ENCODE measurements at regions not wholly inside any gene's neighbourhood (a gene's known extent, or its start where the extent isn't known, plus 50 kb on each side); places are given as distances from the start of the nearest gene placed in this dataset.

- Histone ChIP-seq H3K9ac (no peak overlapping the region), H3K27ac (no peak overlapping the region), H3K27me3 (ENCODE audit: insufficient read depth, low read depth) (no peaks in the 10 kb centered on the region), H3K4me3 (IDR thresholded peaks at IDR 0.05; ENCODE audit: insufficient read depth, low read depth, low read length) (no peak overlapping the region), H3K79me2 (ENCODE audit: insufficient read depth, low read depth) (no peaks in the 10 kb centered on the region), H3K4me1 (ENCODE audit: low read depth, poor library complexity, severe bottlenecking) (no peaks in the 10 kb centered on the region), H4K20me1 (ENCODE audit: insufficient read depth) (no peaks in the 10 kb centered on the region), H2AFZ (ENCODE audit: low read depth) (no peak overlapping the region), H3K36me3 (ENCODE audit: insufficient read depth) (no peaks in the 10 kb centered on the region), H3K4me2 (no peak overlapping the region)
- no peak for TF ChIP-seq CTCF (conservative IDR thresholded peaks at IDR 0.05; ENCODE audit: low read depth, low read length)
Measured at GRCh38 chr3:178930116-178930515, 141.5 kb downstream of the ZMAT3 start.

GRCh38 chr3:178916223-178916622 is 155.4 kb downstream of the ZMAT3 start:
- Histone ChIP-seq H2AFZ (ENCODE audit: low read depth) (no peak overlapping the region), H3K79me2 (ENCODE audit: insufficient read depth, low read depth) (no peaks in the 10 kb centered on the region), H3K27me3 (ENCODE audit: insufficient read depth, low read depth) (no peaks in the 10 kb centered on the region), H3K27ac (no peak overlapping the region), H3K4me2 (no peak overlapping the region), H3K9ac (no peak overlapping the region), H4K20me1 (ENCODE audit: insufficient read depth) (no peaks in the 10 kb centered on the region), H3K4me3 (IDR thresholded peaks at IDR 0.05; ENCODE audit: insufficient read depth, low read depth, low read length) (no peak overlapping the region), H3K36me3 (ENCODE audit: insufficient read depth) (no peaks in the 10 kb centered on the region), H3K4me1 (ENCODE audit: low read depth, poor library complexity, severe bottlenecking) (no peaks in the 10 kb centered on the region)
- no peak for TF ChIP-seq CTCF (conservative IDR thresholded peaks at IDR 0.05; ENCODE audit: low read depth, low read length)

- H3K4me2 ChIP-seq: no peak overlapping the region
- H4K20me1 ChIP-seq (ENCODE audit: insufficient read depth): no peaks in the 10 kb centered on the region
- no peak overlapping the region for H3K9ac ChIP-seq
- no peak overlapping the region for H2AFZ ChIP-seq (ENCODE audit: low read depth)
- H3K4me1 ChIP-seq (ENCODE audit: low read depth, poor library complexity, severe bottlenecking): no peaks in the 10 kb centered on the region
- no peak overlapping the region for H3K27ac ChIP-seq
- 0 out of 2 replicates have a peak, but pooled peaks have one; percentile 17 for TF ChIP-seq CTCF (conservative IDR thresholded peaks at IDR 0.05; ENCODE audit: low read depth, low read length)
- no peak overlapping the region for H3K4me3 ChIP-seq (IDR thresholded peaks at IDR 0.05; ENCODE audit: insufficient read depth, low read depth, low read length)
- H3K36me3 ChIP-seq (ENCODE audit: insufficient read depth): no peaks in the 10 kb centered on the region
- no peaks in the 10 kb centered on the region for H3K27me3 ChIP-seq (ENCODE audit: insufficient read depth, low read depth)
- no peaks in the 10 kb centered on the region for H3K79me2 ChIP-seq (ENCODE audit: insufficient read depth, low read depth)
Measured at GRCh38 chr3:178915365-178915764, 156.2 kb downstream of the ZMAT3 start.

GRCh38 chr3:178907081-178907480 is 164.5 kb downstream of the ZMAT3 start:
- TF ChIP-seq CTCF (conservative IDR thresholded peaks at IDR 0.05; ENCODE audit: low read depth, low read length): no peak
- Histone ChIP-seq H3K27ac (no peak overlapping the region), H3K36me3 (ENCODE audit: insufficient read depth) (no peaks in the 10 kb centered on the region), H2AFZ (ENCODE audit: low read depth) (no peak overlapping the region), H3K4me2 (no peak overlapping the region), H3K27me3 (ENCODE audit: insufficient read depth, low read depth) (no peaks in the 10 kb centered on the region), H4K20me1 (ENCODE audit: insufficient read depth) (no peaks in the 10 kb centered on the region), H3K79me2 (ENCODE audit: insufficient read depth, low read depth) (no peaks in the 10 kb centered on the region), H3K4me3 (IDR thresholded peaks at IDR 0.05; ENCODE audit: insufficient read depth, low read depth, low read length) (no peak overlapping the region), H3K9ac (no peak overlapping the region), H3K4me1 (ENCODE audit: low read depth, poor library complexity, severe bottlenecking) (no peaks in the 10 kb centered on the region)

Data from KMS-11 (cell line).